SK-N-MC (cell line): ENCODE measurements at regions not wholly inside any gene's neighbourhood (a gene's known extent, or its start where the extent isn't known, plus 50 kb on each side); places are given as distances from the start of the nearest gene placed in this dataset.
A peak's percentile ranks its signal among the peaks of the same experiment; 100 is the strongest.

Experiments
- DNase-seq: peaks from one replicate; pipeline ENCODE4 v3.0.0-alpha.2; 2011; ENCODE audit warnings: low read depth, low spot score
- H3K27ac ChIP-seq: fragments of 200-600 bp; sonication (generic); 2 replicates; pipeline ENCODE4 v1.5.1; 2016; ENCODE audit warnings: mixed run types
- H3K36me3 ChIP-seq: fragments of 200-600 bp; sonication (generic); 2 replicates; pipeline ENCODE4 v1.6.1; 2017; ENCODE audit warnings: antibody characterized with exemption, low read length, mixed read lengths; ENCODE audit not compliant: insufficient read depth
- H3K4me3 ChIP-seq: fragments of 200-600 bp; sonication (generic); 2 replicates; pipeline ENCODE4 v1.5.1; 2016
- H3K9ac ChIP-seq: fragments of 200-600 bp; sonication (generic); 2 replicates; pipeline ENCODE4 v1.8.0; 2017; ENCODE audit warnings: mixed run types, mixed read lengths; ENCODE audit not compliant: insufficient read length
- H3K9me3 ChIP-seq: fragments of 200-600 bp; sonication (generic); 2 replicates; pipeline ENCODE4 v1.6.1; 2017; ENCODE audit warnings: low read depth, mild to moderate bottlenecking, antibody characterized with exemption, low read length, moderate library complexity, mixed read lengths
- EZH2 ChIP-seq: fragments of 200-600 bp; sonication (generic); IDR thresholded peaks from one replicate; pipeline ENCODE4 v1.6.1; 2017; ENCODE audit warnings: antibody characterized with exemption
- FOXP2 ChIP-seq: optimal IDR thresholded peaks from 2 replicates; pipeline ENCODE3; 2011; ENCODE audit warnings: mild to moderate bottlenecking, moderate library complexity; ENCODE audit not compliant: insufficient read depth; ENCODE audit errors: extremely low read length, control extremely low read depth
- POLR2AphosphoS5 ChIP-seq: IDR thresholded peaks from 2 replicates; pipeline ENCODE4 v1.6.1; 2012; ENCODE audit warnings: mild to moderate bottlenecking, low read depth, low read length, borderline replicate concordance

- Histone ChIP-seq H3K9ac (no peak overlapping the region), H3K27ac (no peak overlapping the region), H3K4me3 (no peak overlapping the region), H3K36me3 (no peaks in the 10 kb centered on the region), H3K9me3 (no peaks in the 10 kb centered on the region)
- DNase-seq = no peak
- TF ChIP-seq EZH2 (no peak), POLR2AphosphoS5 (no peak), FOXP2 (no peak)
These were observed 81.2 kb upstream of the TCF12 start for GRCh38 chr15:56837273-56837672.

GRCh38 chr15:56835718-56836171 is 82.7 kb upstream of the TCF12 start:
- TF ChIP-seq EZH2 (no peak), FOXP2 (no peak), POLR2AphosphoS5 (no peak)
- peak overlapping the region; percentile 36; the same call in 1 of the 2 replicates for H3K4me3 ChIP-seq
- H3K27ac ChIP-seq = peak overlapping the region; percentile 51
- H3K9ac ChIP-seq = no peak overlapping the region
- H3K36me3 ChIP-seq = no peaks in the 10 kb centered on the region
- H3K9me3 ChIP-seq = no peaks in the 10 kb centered on the region
- peak; percentile 24 for DNase-seq

GRCh38 chr15:56832125-56832524 is 86.3 kb upstream of the TCF12 start:
- TF ChIP-seq EZH2 (no peak), POLR2AphosphoS5 (no peak), FOXP2 (no peak)
- Histone ChIP-seq H3K36me3 (no peaks in the 10 kb centered on the region), H3K9ac (no peak overlapping the region), H3K9me3 (no peaks in the 10 kb centered on the region), H3K27ac (no peak overlapping the region), H3K4me3 (no peak overlapping the region)
- no peak for DNase-seq

- no peak for DNase-seq
- H3K27ac ChIP-seq = no peak overlapping the region
- H3K9ac ChIP-seq = no peak overlapping the region
- no peak overlapping the region for H3K4me3 ChIP-seq
- no peak for TF ChIP-seq FOXP2
- no peak for TF ChIP-seq POLR2AphosphoS5
- no peak for TF ChIP-seq EZH2
- no peaks in the 10 kb centered on the region for H3K9me3 ChIP-seq
- no peaks in the 10 kb centered on the region for H3K36me3 ChIP-seq
These were observed 86.9 kb upstream of the TCF12 start for GRCh38 chr15:56831467-56832005.

- DNase-seq = no peak
- Histone ChIP-seq H3K27ac (no peak overlapping the region), H3K4me3 (no peak overlapping the region), H3K9ac (no peak overlapping the region), H3K9me3 (no peaks in the 10 kb centered on the region), H3K36me3 (no peaks in the 10 kb centered on the region)
- TF ChIP-seq EZH2 (no peak), FOXP2 (no peak), POLR2AphosphoS5 (no peak)
These were observed 90.9 kb upstream of the ZNF280D start for GRCh38 chr15:56824175-56824574.

- H3K4me3 ChIP-seq = no peak overlapping the region
- H3K9me3 ChIP-seq = no peaks in the 10 kb centered on the region
- H3K36me3 ChIP-seq = no peaks in the 10 kb centered on the region
- no peak for TF ChIP-seq EZH2
- H3K9ac ChIP-seq = no peak overlapping the region
- no peak overlapping the region for H3K27ac ChIP-seq
- no peak for DNase-seq
These were observed 88.6 kb upstream of the ZNF280D start for GRCh38 chr15:56821721-56822425.

- Histone ChIP-seq H3K27ac (no peak overlapping the region), H3K36me3 (no peaks in the 10 kb centered on the region), H3K9ac (no peak overlapping the region), H3K9me3 (no peaks in the 10 kb centered on the region), H3K4me3 (no peak overlapping the region)
- DNase-seq = no peak
- TF ChIP-seq FOXP2 = no peak
- TF ChIP-seq EZH2 = no peak
- TF ChIP-seq POLR2AphosphoS5 = no peak
These were observed 87.0 kb upstream of the ZNF280D start for GRCh38 chr15:56820333-56820732.

GRCh38 chr15:56817321-56818080 is 84.2 kb upstream of the ZNF280D start:
- DNase-seq = no peak
- Histone ChIP-seq H3K9me3 (no peaks in the 10 kb centered on the region), H3K4me3 (no peak overlapping the region), H3K9ac (no peak overlapping the region), H3K27ac (no peak overlapping the region), H3K36me3 (no peaks in the 10 kb centered on the region)
- no peak for TF ChIP-seq FOXP2
- TF ChIP-seq POLR2AphosphoS5 = no peak
- TF ChIP-seq EZH2 = no peak
